Gastrocnemius medialis (tissue), 4 donors: ENCODE measurements at regions not wholly inside any gene's neighbourhood (a gene's known extent, or its start where the extent isn't known, plus 50 kb on each side); places are given as distances from the start of the nearest gene placed in this dataset.

Source experiments
- ATAC-seq, 2 donors: fragments of 150-250 bp; one replicate each; pipeline ENCODE4 v1.9.1; 2016
- DNase-seq, 2 donors: peaks; one replicate each; pipeline ENCODE4 v3.0.0-alpha.2; 2019
- H3K27ac ChIP-seq, 4 donors: fragments of 200-600 bp; sonication (generic); 1 replicate in 1 of 4; 2 replicates in 3 of 4; pipeline ENCODE4 v1.5.1; 2016 to 2018; ENCODE audit warnings: mild to moderate bottlenecking in 2 of 4, moderate library complexity in 1 of 4
- H3K27me3 ChIP-seq, 3 donors: fragments of 200-600 bp; sonication (generic) in 2 of 3; 1 replicate in 1 of 3; 2 replicates in 2 of 3; pipeline versions ENCODE4 v1.5.1 to v1.6.0; 2016 to 2019; ENCODE audit warnings: mild to moderate bottlenecking in 1 of 3, moderate library complexity in 1 of 3
- H3K36me3 ChIP-seq, 2 donors: fragments of 200-600 bp; sonication (generic) in 1 of 2; one replicate each; pipeline ENCODE4 v1.5.1; 2017 to 2018
- H3K4me1 ChIP-seq, 2 donors: fragments of 200-600 bp; sonication (generic) in 1 of 2; one replicate each; pipeline ENCODE4 v1.5.1; 2016 to 2017; ENCODE audit warnings: mild to moderate bottlenecking in 2 of 2
- H3K4me3 ChIP-seq, 4 donors: fragments of 200-600 bp; sonication (generic) in 3 of 4; 1 replicate in 1 of 4; 2 replicates in 3 of 4; pipeline ENCODE4 v1.5.1; 2016 to 2019; ENCODE audit warnings: mild to moderate bottlenecking in 2 of 4
- H3K9me3 ChIP-seq, 3 donors: fragments of 200-600 bp; sonication (generic) in 2 of 3; 1 replicate in 1 of 3; 2 replicates in 2 of 3; pipeline ENCODE4 v1.5.1; 2016 to 2019
- POLR2A ChIP-seq, 2 donors: fragments of 450-650 bp; IDR thresholded peaks; one replicate each; pipeline ENCODE4 v1.6.1; 2017; ENCODE audit warnings: antibody characterized with exemption in 2 of 2, mild to moderate bottlenecking in 2 of 2, moderate library complexity in 2 of 2
- in situ Hi-C, 4 donors: fragments of 200-750 bp; cut with MboI; loops; one replicate each; pipeline versions ENCODE4 v1.15.0 to v1.8.0; 2017; ENCODE audit warnings: low sequenced_read_pairs in 4 of 4
- intact Hi-C: fragments of 100-400 bp; cut with DNase I; formaldehyde crosslinking; loops from one replicate; pipeline ENCODE4 v1.15.1; 2023; ENCODE audit warnings: low total_unique reads
- TF ChIP-seq, protein P1 (sequence below), 5 experiments: fragments of 450-650 bp in 3 of 5; fragments of 200-600 bp in 2 of 5; sonication (generic) in 2 of 5; IDR thresholded peaks in 4 of 5; conservative IDR thresholded peaks in 1 of 5; 1 replicate in 4 of 5; 2 replicates in 1 of 5; pipeline ENCODE4 v1.5.1; 2016 to 2019; ENCODE audit warnings: antibody characterized with exemption in 5 of 5, mild to moderate bottlenecking in 3 of 5, moderate library complexity in 3 of 5

DNA sequence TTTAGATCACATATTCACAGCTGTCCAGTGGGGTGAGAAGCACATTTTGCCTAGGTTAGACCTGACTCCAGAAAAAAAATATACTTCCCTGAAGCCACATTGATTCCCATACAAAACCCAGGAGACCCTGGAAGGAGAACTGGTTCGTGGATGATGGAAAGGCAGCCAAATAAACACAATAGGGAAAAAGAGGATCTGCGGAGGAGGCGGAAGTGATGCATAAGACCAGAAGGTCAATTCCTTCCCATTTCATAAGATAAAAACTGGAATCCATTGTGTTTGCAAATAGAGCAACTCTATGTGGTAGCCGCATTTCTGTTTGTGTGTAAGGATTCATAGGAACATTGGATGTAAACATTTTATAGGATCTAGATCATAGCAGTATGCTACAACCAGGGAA is 781.9 kb upstream of the GRM7 start:
- Histone ChIP-seq H3K27me3 (no peaks in the 10 kb centered on the region), H3K4me1 (no peaks in the 10 kb centered on the region), H3K4me3 (no peak overlapping the region), H3K27ac (no peak overlapping the region), H3K36me3 (no peaks in the 10 kb centered on the region), H3K9me3 (no peaks in the 10 kb centered on the region)
- no peak for DNase-seq
- intact Hi-C loops: no loop called here
- ATAC-seq: no peak
- TF ChIP-seq, protein P1, sequence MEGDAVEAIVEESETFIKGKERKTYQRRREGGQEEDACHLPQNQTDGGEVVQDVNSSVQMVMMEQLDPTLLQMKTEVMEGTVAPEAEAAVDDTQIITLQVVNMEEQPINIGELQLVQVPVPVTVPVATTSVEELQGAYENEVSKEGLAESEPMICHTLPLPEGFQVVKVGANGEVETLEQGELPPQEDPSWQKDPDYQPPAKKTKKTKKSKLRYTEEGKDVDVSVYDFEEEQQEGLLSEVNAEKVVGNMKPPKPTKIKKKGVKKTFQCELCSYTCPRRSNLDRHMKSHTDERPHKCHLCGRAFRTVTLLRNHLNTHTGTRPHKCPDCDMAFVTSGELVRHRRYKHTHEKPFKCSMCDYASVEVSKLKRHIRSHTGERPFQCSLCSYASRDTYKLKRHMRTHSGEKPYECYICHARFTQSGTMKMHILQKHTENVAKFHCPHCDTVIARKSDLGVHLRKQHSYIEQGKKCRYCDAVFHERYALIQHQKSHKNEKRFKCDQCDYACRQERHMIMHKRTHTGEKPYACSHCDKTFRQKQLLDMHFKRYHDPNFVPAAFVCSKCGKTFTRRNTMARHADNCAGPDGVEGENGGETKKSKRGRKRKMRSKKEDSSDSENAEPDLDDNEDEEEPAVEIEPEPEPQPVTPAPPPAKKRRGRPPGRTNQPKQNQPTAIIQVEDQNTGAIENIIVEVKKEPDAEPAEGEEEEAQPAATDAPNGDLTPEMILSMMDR (IDR thresholded peaks at IDR 0.05 in 4 of 5, conservative IDR thresholded peaks at IDR 0.05 in 1 of 5): no peak
- TF ChIP-seq POLR2A (IDR thresholded peaks at IDR 0.05): no peak
- in situ Hi-C loops: no loop called here

DNA sequence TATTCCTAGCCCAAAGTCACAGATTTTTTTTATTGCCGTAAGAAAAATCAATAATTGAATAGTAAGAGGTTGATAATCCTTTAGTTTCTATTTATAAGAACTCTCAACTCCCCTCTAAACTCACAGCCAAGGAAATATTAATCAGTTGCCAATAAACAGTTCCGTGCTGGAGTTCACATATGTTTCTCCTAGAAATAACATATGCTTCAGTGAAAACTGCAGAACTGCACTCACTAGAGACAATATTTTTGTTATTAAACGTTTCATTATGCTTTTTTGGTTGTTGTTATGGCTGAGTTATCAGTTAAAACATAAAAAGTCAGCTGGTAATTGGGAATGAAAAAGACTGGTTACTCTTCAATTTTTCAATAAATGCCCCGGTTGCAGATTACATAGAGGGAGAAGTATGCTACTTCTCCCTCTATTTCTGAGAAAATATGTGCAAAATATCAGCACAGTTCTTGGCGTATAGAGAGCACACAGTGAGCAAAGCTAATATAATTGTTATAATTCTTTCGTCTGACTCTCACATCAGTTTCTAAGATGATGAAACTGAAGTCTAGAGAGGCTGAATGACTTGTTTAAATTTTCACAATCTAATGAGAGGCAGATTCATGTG is 781.2 kb upstream of the GRM7 start:
- intact Hi-C loops (no loop called here), in situ Hi-C loops (no loop called here)
- no peaks in the 10 kb centered on the region for H3K36me3 ChIP-seq
- H3K27me3 ChIP-seq: no peaks in the 10 kb centered on the region
- TF ChIP-seq, protein P1 (IDR thresholded peaks at IDR 0.05 in 4 of 5, conservative IDR thresholded peaks at IDR 0.05 in 1 of 5): no peak
- TF ChIP-seq POLR2A (IDR thresholded peaks at IDR 0.05): no peak
- H3K4me3 ChIP-seq: no peak overlapping the region
- DNase-seq (no peak), ATAC-seq (no peak)
- no peaks in the 10 kb centered on the region for H3K4me1 ChIP-seq
- no peaks in the 10 kb centered on the region for H3K9me3 ChIP-seq
- no peak overlapping the region for H3K27ac ChIP-seq

DNA sequence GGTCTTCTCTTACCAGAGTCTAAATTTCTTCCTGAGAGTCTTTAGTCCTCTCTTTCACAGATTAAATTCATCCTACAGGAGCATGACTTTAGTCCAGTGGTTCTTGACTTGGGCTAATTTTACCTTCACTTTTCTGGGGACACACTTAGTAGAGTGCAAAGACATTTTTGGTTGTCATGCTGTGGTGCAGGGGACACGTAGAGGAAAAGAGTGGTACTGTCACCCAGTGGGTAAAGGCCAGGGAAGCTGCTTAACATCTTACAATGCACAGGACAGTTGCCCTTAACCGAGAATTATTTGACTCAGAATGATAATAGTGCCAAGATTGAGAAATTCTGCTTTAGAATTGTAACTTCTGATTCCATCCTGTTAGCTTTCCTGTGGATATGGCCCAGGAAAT is 772.5 kb upstream of the GRM7 start:
- DNase-seq: no peak
- H3K27me3 ChIP-seq: no peaks in the 10 kb centered on the region
- no peak overlapping the region for H3K27ac ChIP-seq
- in situ Hi-C loops: no loop called here
- no peaks in the 10 kb centered on the region for H3K36me3 ChIP-seq
- H3K4me3 ChIP-seq: no peak overlapping the region
- no peaks in the 10 kb centered on the region for H3K4me1 ChIP-seq
- intact Hi-C loops: no loop called here
- TF ChIP-seq, protein P1 (IDR thresholded peaks at IDR 0.05 in 4 of 5, conservative IDR thresholded peaks at IDR 0.05 in 1 of 5): no peak
- no peak for TF ChIP-seq POLR2A (IDR thresholded peaks at IDR 0.05)
- no peaks in the 10 kb centered on the region for H3K9me3 ChIP-seq
- no peak for ATAC-seq

DNA sequence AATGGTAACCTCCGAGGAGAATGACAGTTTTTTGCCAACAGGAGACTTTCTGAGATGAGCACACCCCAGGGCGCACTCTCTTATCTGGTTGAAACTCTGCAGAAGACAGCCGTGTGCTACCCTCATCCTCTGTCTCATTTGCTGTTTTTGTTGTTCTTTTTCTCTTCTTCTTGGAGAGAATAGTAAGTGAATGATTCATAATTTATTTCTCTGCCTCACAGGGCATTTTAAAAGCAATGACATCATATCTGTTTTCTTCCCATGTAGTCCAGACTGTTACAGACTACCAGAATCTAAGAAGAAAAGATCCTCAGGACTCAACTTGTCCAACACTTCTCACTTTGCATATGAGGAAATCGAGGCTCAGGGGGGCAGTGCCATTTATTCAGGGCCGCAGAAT is 771.1 kb upstream of the GRM7 start:
- intact Hi-C loops (no loop called here), in situ Hi-C loops (no loop called here)
- H3K9me3 ChIP-seq: no peaks in the 10 kb centered on the region
- no peaks in the 10 kb centered on the region for H3K27me3 ChIP-seq
- no peaks in the 10 kb centered on the region for H3K36me3 ChIP-seq
- H3K4me1 ChIP-seq: no peaks in the 10 kb centered on the region
- no peak for ATAC-seq
- TF ChIP-seq, protein P1 (IDR thresholded peaks at IDR 0.05 in 4 of 5, conservative IDR thresholded peaks at IDR 0.05 in 1 of 5): no peak
- no peak for TF ChIP-seq POLR2A (IDR thresholded peaks at IDR 0.05)
- no peak for DNase-seq
- no peak overlapping the region for H3K27ac ChIP-seq
- H3K4me3 ChIP-seq: no peak overlapping the region

DNA sequence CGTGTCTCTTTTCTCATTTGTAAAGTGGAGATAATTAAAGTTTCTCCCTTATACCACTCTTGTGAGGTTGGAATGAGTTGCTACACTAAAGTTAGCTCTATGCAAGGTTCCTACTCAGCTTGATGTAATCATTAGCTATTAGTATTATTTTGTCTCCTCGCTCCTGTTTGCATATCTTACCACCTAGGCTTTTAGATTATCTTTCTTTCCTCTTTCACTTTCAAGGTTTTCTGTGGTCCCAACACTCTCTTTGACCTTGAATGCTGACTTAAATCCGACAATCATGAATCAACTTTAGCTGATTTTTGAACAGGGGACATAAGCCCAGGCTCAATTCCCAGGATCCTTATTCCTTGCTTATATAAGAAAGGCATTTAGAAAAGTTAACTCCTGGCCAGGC is 769.7 kb upstream of the GRM7 start:
- Histone ChIP-seq H3K27ac (no peak overlapping the region), H3K9me3 (no peaks in the 10 kb centered on the region), H3K36me3 (no peaks in the 10 kb centered on the region), H3K4me3 (no peak overlapping the region), H3K4me1 (no peaks in the 10 kb centered on the region), H3K27me3 (no peaks in the 10 kb centered on the region)
- DNase-seq (no peak), ATAC-seq (no peak)
- TF ChIP-seq, protein P1 (IDR thresholded peaks at IDR 0.05 in 4 of 5, conservative IDR thresholded peaks at IDR 0.05 in 1 of 5): no peak
- TF ChIP-seq POLR2A (IDR thresholded peaks at IDR 0.05): no peak
- intact Hi-C loops (no loop called here), in situ Hi-C loops (no loop called here)
